ENCODE measurements at regions not wholly inside any gene's neighbourhood (a gene's known extent, or its start where the extent isn't known, plus 50 kb on each side); places are given as distances from the start of the nearest gene placed in this dataset.

- TF ChIP-seq CTCF (IDR thresholded peaks at IDR 0.05) (no peak), KDM1A (IDR thresholded peaks at IDR 0.05; ENCODE audit: low read depth) (no peak)
Measured at GRCh38 chr6:91013511-91013910, 426.6 kb upstream of the MAP3K7 start.
